K562 (cell line): ENCODE measurements at regions not wholly inside any gene's neighbourhood (a gene's known extent, or its start where the extent isn't known, plus 50 kb on each side); places are given as distances from the start of the nearest gene placed in this dataset.

ENCODE experiments used
- ATAC-seq: fragments of 200-7000 bp; cut with Tn5 transposase; 3 replicates; pipeline ENCODE4 v1.9.1; 2020; ENCODE audit warnings: moderate library complexity
- BruUV-seq: library from RNA; stranded (reverse); fragments of 400-500 nt; replicated peaks from 2 replicates; lab custom pipeline; 2021; lab: Mats Ljungman, UMichigan
- CTCF ChIA-PET: fragments of 300-600 bp; formaldehyde crosslinking; extraction: SDS; loops from one replicate; lab custom pipeline; 2021; ENCODE audit warnings: low intra/inter-chr PET ratio; lab: Yijun Ruan, JAX
- POLR2A ChIA-PET: fragments of 300-600, 350-650 bp; sonication (Branson Sonifier 250); formaldehyde crosslinking; extraction: SDS; loops from one replicate; lab custom pipeline; 2021; ENCODE audit warnings: antibody characterized with exemption, inconsistent platforms; lab: Yijun Ruan, JAX
- DNase-seq, 4 experiments: peaks; one replicate each; pipeline versions ENCODE4 v3.0.0 to v3.0.0-alpha.2; 2011 to 2018; ENCODE audit warnings: low spot score in 3 of 4, mixed read lengths in 3 of 4; ENCODE audit errors: extremely low read depth in 1 of 4
- FAIRE-seq: peaks from 2 replicates; lab custom pipeline; 2011; peaks lifted over from hg19 to GRCh38; lab: Jason Lieb, UNC
- H2AFZ ChIP-seq: 2 replicates; pipeline ENCODE4 v1.6.0; 2011; ENCODE audit warnings: low read depth, low read length, control low read depth, inconsistent platforms
- H3K27ac ChIP-seq: fragments of 200-600 bp; 3 replicates; pipeline ENCODE4 v1.8.0; 2011; ENCODE audit warnings: low read depth, mild to moderate bottlenecking, control low read depth, inconsistent platforms, low read length, moderate library complexity, mixed read lengths; ENCODE audit errors: extremely low read depth
- H3K27me3 ChIP-seq, 2 experiments: fragments of 300-600 bp in 1 of 2; 2 replicates in 1 of 2; 3 replicates in 1 of 2; pipeline versions ENCODE4 v1.6.0 to v1.8.0; 2011; ENCODE audit warnings: inconsistent platforms in 2 of 2, low read length in 2 of 2, mild to moderate bottlenecking in 1 of 2, mixed read lengths in 1 of 2, moderate library complexity in 1 of 2; ENCODE audit not compliant: control insufficient read depth in 2 of 2, insufficient read depth in 2 of 2
- H3K36me3 ChIP-seq: fragments of 300-600 bp; 3 replicates; pipeline ENCODE4 v1.8.0; 2011; ENCODE audit warnings: mild to moderate bottlenecking, low read length, inconsistent platforms; ENCODE audit not compliant: control insufficient read depth, insufficient read depth
- H3K4me1 ChIP-seq, 2 experiments: fragments of 200-600 bp in 1 of 2; replicated peaks in 1 of 2; 2 replicates in 1 of 2; 3 replicates in 1 of 2; pipeline versions ENCODE4 v1.5.1 to v1.8.0; 2011; ENCODE audit warnings: inconsistent platforms in 2 of 2, low read length in 2 of 2, mild to moderate bottlenecking in 1 of 2, mixed read lengths in 1 of 2, moderate library complexity in 1 of 2; ENCODE audit not compliant: control insufficient read depth in 2 of 2, insufficient read depth in 2 of 2
- H3K4me2 ChIP-seq: 2 replicates; pipeline ENCODE4 v1.6.1; 2011; ENCODE audit warnings: low read length, control low read depth, inconsistent platforms, mixed read lengths; ENCODE audit not compliant: insufficient read depth
- H3K4me3 ChIP-seq: fragments of 200-600 bp; sonication (generic), shearing (Covaris generic); 2 replicates; pipeline ENCODE4 v1.5.1; 2016; ENCODE audit warnings: control low read depth, inconsistent platforms
- H3K79me2 ChIP-seq: fragments of 200-600 bp; 3 replicates; pipeline ENCODE4 v1.8.0; 2011; ENCODE audit warnings: low read length, inconsistent platforms; ENCODE audit not compliant: control insufficient read depth, insufficient read depth
- H3K9ac ChIP-seq, 2 experiments: 2 replicates each; pipeline versions ENCODE4 v1.6.0 to v1.6.1; 2011; ENCODE audit warnings: low read depth in 2 of 2, low read length in 2 of 2, control low read depth in 1 of 2, inconsistent platforms in 1 of 2, mild to moderate bottlenecking in 1 of 2, mixed read lengths in 1 of 2; ENCODE audit not compliant: insufficient read depth in 1 of 2
- H3K9me1 ChIP-seq: one replicate; pipeline ENCODE4 v1.6.0; 2011; ENCODE audit warnings: inconsistent platforms, mild to moderate bottlenecking, low read length, moderate library complexity; ENCODE audit not compliant: control insufficient read depth, insufficient read depth
- H3K9me3 ChIP-seq: replicated peaks from 2 replicates; pipeline ENCODE4 v1.5.1; 2011; ENCODE audit warnings: low read depth, low read length, inconsistent platforms; ENCODE audit not compliant: control insufficient read depth, insufficient read depth
- H4K20me1 ChIP-seq: replicated peaks from 2 replicates; pipeline ENCODE4 v1.6.1; 2011; ENCODE audit warnings: low read length, inconsistent platforms, mixed read lengths; ENCODE audit not compliant: control insufficient read depth, insufficient read depth
- KDM4B ChIP-seq, 2 experiments: fragments of 450-650 bp in 1 of 2; sonication (generic) in 1 of 2; IDR thresholded peaks; 2 replicates each; pipeline ENCODE4 v1.6.1; 2016 to 2017; ENCODE audit warnings: borderline replicate concordance in 2 of 2, antibody characterized with exemption in 1 of 2, low read depth in 1 of 2, mild to moderate bottlenecking in 1 of 2
- RFX1 ChIP-seq: fragments of 450-650 bp; IDR thresholded peaks from 2 replicates; pipeline ENCODE4 v1.6.1; 2016; ENCODE audit warnings: mild to moderate bottlenecking, moderate library complexity
- WGBS: fragments of 100-300 bp; shearing (Covaris generic); methylation state at CpG from one replicate; pipeline ENCODE4 v1.1.6; 2016; ENCODE audit warnings: low coverage, mixed read lengths; ENCODE audit not compliant: insufficient coverage; ENCODE audit errors: missing lambda C conversion rate; 5-methylcytosine and 5-hydroxymethylcytosine counted together
- in situ Hi-C: fragments of 300-500 bp; cut with MboI; formaldehyde crosslinking; loops from 4 replicates; pipeline ENCODE4 v1.15.0; 2018; ENCODE audit warnings: inconsistent platforms, mixed read lengths
- intact Hi-C: fragments of 100-400 bp; cut with micrococcal nuclease; formaldehyde crosslinking; loops from 2 replicates; pipeline ENCODE4 v1.14.2; 2022
- TF ChIP-seq, protein P1 (sequence below): fragments of 450-650 bp; IDR thresholded peaks from 2 replicates; pipeline ENCODE4 v1.6.1; 2016
- TF ChIP-seq, protein P2 (sequence below), 2 experiments: IDR thresholded peaks in 1 of 2; conservative IDR thresholded peaks in 1 of 2; 2 replicates each; pipeline ENCODE4 v1.6.1; 2016; ENCODE audit warnings: low read depth in 2 of 2, mild to moderate bottlenecking in 1 of 2, missing compliant biosample characterization in 1 of 2, missing genetic modification characterization in 1 of 2, moderate library complexity in 1 of 2

DNA sequence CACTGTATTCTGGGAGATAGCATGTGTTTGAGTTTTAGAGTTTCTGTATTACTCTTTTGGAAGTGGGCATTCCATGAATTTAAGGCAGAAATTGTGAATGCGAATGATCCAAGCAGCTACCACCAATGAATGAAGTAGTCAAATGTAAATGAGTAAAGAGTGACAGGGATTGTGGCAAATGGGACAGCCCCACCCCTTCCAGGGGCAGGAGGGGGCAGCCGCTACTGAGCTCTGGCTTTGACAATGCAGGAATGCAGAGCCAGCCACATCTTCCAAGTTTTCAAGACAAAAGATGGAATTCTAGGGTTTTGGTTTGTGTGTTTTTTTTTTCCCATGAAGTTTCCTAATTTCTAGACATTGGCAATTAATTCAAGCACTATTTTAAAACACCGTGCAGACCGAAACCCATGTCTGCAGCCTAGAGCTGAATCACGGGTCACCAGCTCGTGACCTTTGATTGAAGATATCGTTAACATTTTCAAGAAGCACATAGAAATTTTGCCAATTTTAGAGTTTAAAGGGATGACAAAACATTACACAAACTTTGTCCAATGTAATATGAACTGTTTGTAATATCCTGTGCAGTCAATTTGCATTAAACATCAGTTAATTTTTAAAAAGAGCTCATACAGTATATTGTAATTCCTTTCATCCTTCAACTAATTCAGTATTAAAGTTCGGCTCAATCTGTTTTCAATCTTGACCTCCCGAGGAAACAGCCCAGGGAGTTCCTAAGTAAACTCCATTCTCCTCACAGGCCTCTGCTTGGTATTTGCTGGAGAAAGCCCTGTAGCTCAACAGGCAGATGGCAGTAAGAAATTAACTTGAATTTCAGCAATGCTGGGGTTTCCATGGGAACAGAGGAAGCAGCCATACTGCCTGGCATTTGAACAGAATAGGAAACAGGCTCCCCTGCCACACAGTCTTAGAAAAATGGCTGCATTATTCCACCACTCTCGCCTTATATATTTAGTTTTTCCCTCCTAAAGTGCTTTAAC, 83.4 kb downstream of the UCHL1 start:
- no peaks in the 10 kb centered on the region for H3K9me3 ChIP-seq
- H3K79me2 ChIP-seq = no peaks in the 10 kb centered on the region
- FAIRE-seq (no peak), DNase-seq (no peak), ATAC-seq (no peak)
- intact Hi-C loops = no loop called here
- H3K27ac ChIP-seq = no peak overlapping the region
- ChIA-PET CTCF (no interaction called here), POLR2A (no interaction called here)
- H3K4me1 ChIP-seq = no peaks in the 10 kb centered on the region
- no peaks in the 10 kb centered on the region; the same call in 1 of the 2 replicates for H4K20me1 ChIP-seq
- H3K9ac ChIP-seq = no peak overlapping the region
- no peaks in the 10 kb centered on the region for H3K27me3 ChIP-seq
- H2AFZ ChIP-seq = no peak overlapping the region
- H3K9me1 ChIP-seq = no peaks in the 10 kb centered on the region
- BruUV-seq = no TSS peak
- H3K4me2 ChIP-seq = no peak overlapping the region
- no peak overlapping the region for H3K4me3 ChIP-seq
- TF ChIP-seq KDM4B (IDR thresholded peaks at IDR 0.05; ENCODE audit: borderline replicate concordance in 2 of 2, low read depth in 1 of 2) (no peak), RFX1 (peak; percentile 51)
- TF ChIP-seq, protein P1, sequence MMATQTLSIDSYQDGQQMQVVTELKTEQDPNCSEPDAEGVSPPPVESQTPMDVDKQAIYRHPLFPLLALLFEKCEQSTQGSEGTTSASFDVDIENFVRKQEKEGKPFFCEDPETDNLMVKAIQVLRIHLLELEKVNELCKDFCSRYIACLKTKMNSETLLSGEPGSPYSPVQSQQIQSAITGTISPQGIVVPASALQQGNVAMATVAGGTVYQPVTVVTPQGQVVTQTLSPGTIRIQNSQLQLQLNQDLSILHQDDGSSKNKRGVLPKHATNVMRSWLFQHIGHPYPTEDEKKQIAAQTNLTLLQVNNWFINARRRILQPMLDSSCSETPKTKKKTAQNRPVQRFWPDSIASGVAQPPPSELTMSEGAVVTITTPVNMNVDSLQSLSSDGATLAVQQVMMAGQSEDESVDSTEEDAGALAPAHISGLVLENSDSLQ = peak; percentile 80
- TF ChIP-seq, protein P2, sequence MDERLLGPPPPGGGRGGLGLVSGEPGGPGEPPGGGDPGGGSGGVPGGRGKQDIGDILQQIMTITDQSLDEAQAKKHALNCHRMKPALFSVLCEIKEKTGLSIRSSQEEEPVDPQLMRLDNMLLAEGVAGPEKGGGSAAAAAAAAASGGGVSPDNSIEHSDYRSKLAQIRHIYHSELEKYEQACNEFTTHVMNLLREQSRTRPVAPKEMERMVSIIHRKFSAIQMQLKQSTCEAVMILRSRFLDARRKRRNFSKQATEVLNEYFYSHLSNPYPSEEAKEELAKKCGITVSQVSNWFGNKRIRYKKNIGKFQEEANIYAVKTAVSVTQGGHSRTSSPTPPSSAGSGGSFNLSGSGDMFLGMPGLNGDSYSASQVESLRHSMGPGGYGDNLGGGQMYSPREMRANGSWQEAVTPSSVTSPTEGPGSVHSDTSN (CRISPR knock-in tag; IDR thresholded peaks at IDR 0.05; ENCODE audit: low read depth) = no peak
- TF ChIP-seq, protein P2 (tag; conservative IDR thresholded peaks at IDR 0.05; ENCODE audit: low read depth) = peak; percentile 77
- H3K36me3 ChIP-seq = no peaks in the 10 kb centered on the region
- WGBS = 2% methylated on average over 10 of the region's 10 CpGs
- in situ Hi-C loops = no loop called here
